ENCODE measurements at regions not wholly inside any gene's neighbourhood (a gene's known extent, or its start where the extent isn't known, plus 50 kb on each side); places are given as distances from the start of the nearest gene placed in this dataset.

DNA sequence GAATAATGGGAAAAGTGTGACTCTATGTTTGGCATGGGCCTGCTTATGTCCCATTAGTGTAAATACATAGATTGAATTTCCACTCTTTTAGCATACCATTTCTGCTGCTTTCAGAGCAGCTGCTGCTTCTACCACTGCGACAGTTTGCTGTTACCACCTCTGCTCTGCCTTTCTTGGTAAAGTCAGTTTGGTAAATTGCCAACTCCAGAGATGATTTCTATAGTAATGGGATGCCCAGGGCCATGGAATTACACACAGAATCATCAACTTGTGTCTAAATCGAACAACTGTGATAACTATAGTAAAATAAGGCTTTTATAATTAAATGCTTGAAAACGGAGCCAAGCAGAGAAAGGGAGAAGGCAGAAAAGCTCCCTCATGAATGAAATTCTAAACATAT lies 168.4 kb upstream of the VEPH1 start:
- TF ChIP-seq CBX3 (IDR thresholded peaks at IDR 0.05; ENCODE audit: low read depth) (no peak), YY1 (IDR thresholded peaks at IDR 0.05; ENCODE audit: extremely low read depth, insufficient replicate concordance, low read depth, low read length) (no peak), JUND (IDR thresholded peaks at IDR 0.05) (no peak), RAD21 (IDR thresholded peaks at IDR 0.05; ENCODE audit: low read depth) (no peak), CEBPB (IDR thresholded peaks at IDR 0.05; ENCODE audit: low read depth) (no peak), FOSL1 (IDR thresholded peaks at IDR 0.05; ENCODE audit: low read depth) (no peak), SIN3A (IDR thresholded peaks at IDR 0.05; ENCODE audit: low read depth) (no peak)
- H3K9me2 ChIP-seq (ENCODE audit: insufficient read depth), result no peaks in the 10 kb centered on the region; the same call in 1 of the 2 replicates
- no peak overlapping the region for H3K4me3 ChIP-seq (replicated peaks in 1 of 2; ENCODE audit: low read depth in 1 of 2, low read length in 2 of 2)
- no peak overlapping the region for H2AFZ ChIP-seq (ENCODE audit: low read depth, low read length, poor library complexity, severe bottlenecking)
- CTCF ChIA-PET, result no interaction called here
- no peak overlapping the region for H3K27ac ChIP-seq (ENCODE audit: low read depth, low read length)
- H3K4me2 ChIP-seq (ENCODE audit: low read length), result no peak overlapping the region
- intact Hi-C loops (cut with micrococcal nuclease), result no loop called here
- no TSS peak for BruUV-seq (replicated peaks)
- H3K9me3 ChIP-seq (ENCODE audit: control insufficient read depth in 1 of 2, insufficient read depth in 1 of 2, low read depth in 1 of 2, low read length in 2 of 2), result no peaks in the 10 kb centered on the region
- POLR2A ChIA-PET, result no interaction called here
- H3K79me2 ChIP-seq (ENCODE audit: insufficient read depth, low read length), result no peaks in the 10 kb centered on the region
- DNase-seq (ENCODE audit: low read depth, low spot score), result no peak
- H3K36me3 ChIP-seq (ENCODE audit: control insufficient read depth in 1 of 2, insufficient read depth in 2 of 2, low read length in 2 of 2), result no peaks in the 10 kb centered on the region
- peaks cover 0 to 4% of the 10 kb centered on the region in 2 experiments; a peak in 1 of 4 replicates for H3K4me1 ChIP-seq (ENCODE audit: control insufficient read depth in 1 of 2, insufficient read depth in 2 of 2, low read length in 2 of 2)
- no peak overlapping the region for H3K9ac ChIP-seq (ENCODE audit: low read length)
- no peaks in the 10 kb centered on the region for H3K27me3 ChIP-seq (ENCODE audit: insufficient read depth, low read length)
- ATAC-seq, result no peak
- RAD21 ChIA-PET (ENCODE audit: low non-redundant PET in 1 of 2, low total read pairs in 2 of 2, uncharacterized antibody in 2 of 2, unreplicated experiment in 2 of 2), result no interaction called here
- no peaks in the 10 kb centered on the region for H4K20me1 ChIP-seq (ENCODE audit: insufficient read depth)

- Histone ChIP-seq H3K27me3 (ENCODE audit: insufficient read depth, low read length) (no peaks in the 10 kb centered on the region), H3K9me2 (ENCODE audit: insufficient read depth) (no peaks in the 10 kb centered on the region), H3K4me3 (replicated peaks in 1 of 2; ENCODE audit: low read depth in 1 of 2, low read length in 2 of 2) (no peak overlapping the region), H3K27ac (ENCODE audit: low read depth, low read length) (no peak overlapping the region), H3K4me2 (ENCODE audit: low read length) (no peak overlapping the region), H3K9me3 (ENCODE audit: control insufficient read depth in 1 of 2, insufficient read depth in 1 of 2, low read depth in 1 of 2, low read length in 2 of 2) (no peaks in the 10 kb centered on the region), H2AFZ (ENCODE audit: low read depth, low read length, poor library complexity, severe bottlenecking) (no peak overlapping the region), H3K4me1 (ENCODE audit: control insufficient read depth in 1 of 2, insufficient read depth in 2 of 2, low read length in 2 of 2) (peaks cover 0 to 4% of the 10 kb centered on the region in 2 experiments; a peak in 1 of 4 replicates), H3K79me2 (ENCODE audit: insufficient read depth, low read length) (no peaks in the 10 kb centered on the region), H3K9ac (ENCODE audit: low read length) (no peak overlapping the region), H3K36me3 (ENCODE audit: control insufficient read depth in 1 of 2, insufficient read depth in 2 of 2, low read length in 2 of 2) (no peaks in the 10 kb centered on the region), H4K20me1 (ENCODE audit: insufficient read depth) (no peaks in the 10 kb centered on the region)
- CTCF ChIA-PET, result no interaction called here
- no TSS peak for BruUV-seq (replicated peaks)
- no peak for DNase-seq (ENCODE audit: low read depth, low spot score)
- RAD21 ChIA-PET (ENCODE audit: low non-redundant PET in 1 of 2, low total read pairs in 2 of 2, uncharacterized antibody in 2 of 2, unreplicated experiment in 2 of 2), result no interaction called here
- ATAC-seq, result no peak
- POLR2A ChIA-PET, result no interaction called here
- intact Hi-C loops (cut with micrococcal nuclease), result no loop called here
- no peak for TF ChIP-seq EZH2 (IDR thresholded peaks at IDR 0.05)
- no peak for TF ChIP-seq YY1 (IDR thresholded peaks at IDR 0.05; ENCODE audit: extremely low read depth, insufficient replicate concordance, low read depth, low read length)
- TF ChIP-seq POLR2A (IDR thresholded peaks at IDR 0.05; ENCODE audit: borderline replicate concordance, extremely low read depth, insufficient read depth, insufficient read length), result no peak
- no peak for TF ChIP-seq POLR2AphosphoS5 (IDR thresholded peaks at IDR 0.05; ENCODE audit: low read depth, low read length)
- TF ChIP-seq, protein P1, sequence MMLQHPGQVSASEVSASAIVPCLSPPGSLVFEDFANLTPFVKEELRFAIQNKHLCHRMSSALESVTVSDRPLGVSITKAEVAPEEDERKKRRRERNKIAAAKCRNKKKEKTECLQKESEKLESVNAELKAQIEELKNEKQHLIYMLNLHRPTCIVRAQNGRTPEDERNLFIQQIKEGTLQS (IDR thresholded peaks at IDR 0.05), result no peak
- TF ChIP-seq ELF1 (IDR thresholded peaks at IDR 0.05; ENCODE audit: borderline replicate concordance, low read depth), result no peak
- no peak for TF ChIP-seq RAD21 (IDR thresholded peaks at IDR 0.05; ENCODE audit: low read depth)
- TF ChIP-seq ZBTB33 (IDR thresholded peaks at IDR 0.05; ENCODE audit: extremely low read depth, insufficient replicate concordance, low read length), result no peak
- no peak for TF ChIP-seq SP1 (IDR thresholded peaks at IDR 0.05; ENCODE audit: low read depth)
- TF ChIP-seq CBX3 (IDR thresholded peaks at IDR 0.05; ENCODE audit: low read depth), result no peak
- no peak for TF ChIP-seq ZNF274 (IDR thresholded peaks at IDR 0.05; ENCODE audit: low read depth, low read length)
- no peak for TF ChIP-seq SIN3A (IDR thresholded peaks at IDR 0.05; ENCODE audit: low read depth)
- no peak for TF ChIP-seq JUND (IDR thresholded peaks at IDR 0.05)
- no peak for TF ChIP-seq FOSL1 (IDR thresholded peaks at IDR 0.05; ENCODE audit: low read depth)
- TF ChIP-seq MAX (IDR thresholded peaks at IDR 0.05), result no peak
- no peak for TF ChIP-seq ZFX (IDR thresholded peaks at IDR 0.05)
- TF ChIP-seq EGR1 (IDR thresholded peaks at IDR 0.05; ENCODE audit: low read depth), result no peak
Observed at GRCh38 chr3:157669416-157669815, 166.2 kb upstream of the VEPH1 start.
